ENCODE measurements at regions not wholly inside any gene's neighbourhood (a gene's known extent, or its start where the extent isn't known, plus 50 kb on each side); places are given as distances from the start of the nearest gene placed in this dataset.

GRCh38 chr3:153339065-153339464 is 177.0 kb downstream of the RAP2B start:
- FAIRE-seq, result no peak
- H3K27me3 ChIP-seq (ENCODE audit: control insufficient read depth, extremely low read depth, insufficient read depth, low read length), result no peaks in the 10 kb centered on the region
- dilution Hi-C loops (cut with MboI; ENCODE audit: extremely low pct_ligation_motif_present, low sequenced_read_pairs), result no loop called here
- H3K4me2 ChIP-seq (ENCODE audit: control insufficient read depth, extremely low read depth, insufficient read depth, low read depth, low read length), result no peak overlapping the region
- no peak overlapping the region for H2AFZ ChIP-seq (ENCODE audit: control insufficient read depth, low read length)
- no peak overlapping the region for H3K4me3 ChIP-seq (ENCODE audit: control insufficient read depth in 2 of 3, extremely low read depth in 1 of 3, insufficient read depth in 2 of 3, low read depth in 1 of 3, low read length in 3 of 3)
- no peaks in the 10 kb centered on the region for H3K9me1 ChIP-seq (ENCODE audit: control insufficient read depth, extremely low read depth, insufficient read depth, low read length)
- no peaks in the 10 kb centered on the region for H3K79me2 ChIP-seq (ENCODE audit: control insufficient read depth, insufficient read depth, low read length)
- TF ChIP-seq EZH2 (IDR thresholded peaks at IDR 0.05; ENCODE audit: low read length), result no peak
- TF ChIP-seq CTCF (optimal IDR thresholded peaks at IDR 0.05 in 1 of 3, IDR thresholded peaks at IDR 0.05 in 1 of 3, conservative IDR thresholded peaks at IDR 0.05 in 1 of 3; ENCODE audit: extremely low read depth in 1 of 3, insufficient read depth in 2 of 3, low read length in 3 of 3), result no peak
- H4K20me1 ChIP-seq (ENCODE audit: control insufficient read depth, extremely low read depth, insufficient read depth, low read length), result no peaks in the 10 kb centered on the region
- H3K27ac ChIP-seq (ENCODE audit: control insufficient read depth, insufficient read depth, low read length), result no peak overlapping the region
- H3K36me3 ChIP-seq (ENCODE audit: control insufficient read depth in 2 of 2, extremely low read depth in 1 of 2, insufficient read depth in 2 of 2, low read length in 2 of 2), result no peaks in the 10 kb centered on the region
- H3K9ac ChIP-seq (ENCODE audit: control insufficient read depth, extremely low read depth, insufficient read depth, low read length), result no peak overlapping the region
- DNase-seq (ENCODE audit: low read depth, low spot score), result no peak
- H3K9me3 ChIP-seq (ENCODE audit: control insufficient read depth, low read depth, low read length), result no peaks in the 10 kb centered on the region
- H3K4me1 ChIP-seq (ENCODE audit: control insufficient read depth, extremely low read depth, insufficient read depth, low read length), result no peaks in the 10 kb centered on the region

GRCh38 chr3:153343988-153344782 is 182.2 kb downstream of the RAP2B start:
- TF ChIP-seq CTCF (optimal IDR thresholded peaks at IDR 0.05 in 1 of 3, IDR thresholded peaks at IDR 0.05 in 1 of 3, conservative IDR thresholded peaks at IDR 0.05 in 1 of 3; ENCODE audit: extremely low read depth in 1 of 3, insufficient read depth in 2 of 3, low read length in 3 of 3) (no peak), EZH2 (IDR thresholded peaks at IDR 0.05; ENCODE audit: low read length) (no peak)
- no peaks in the 10 kb centered on the region for H3K9me1 ChIP-seq (ENCODE audit: control insufficient read depth, extremely low read depth, insufficient read depth, low read length)
- H3K9me3 ChIP-seq (ENCODE audit: control insufficient read depth, low read depth, low read length), result no peaks in the 10 kb centered on the region
- H3K4me2 ChIP-seq (ENCODE audit: control insufficient read depth, extremely low read depth, insufficient read depth, low read depth, low read length), result no peak overlapping the region
- no peaks in the 10 kb centered on the region for H3K36me3 ChIP-seq (ENCODE audit: control insufficient read depth in 2 of 2, extremely low read depth in 1 of 2, insufficient read depth in 2 of 2, low read length in 2 of 2)
- H3K79me2 ChIP-seq (ENCODE audit: control insufficient read depth, insufficient read depth, low read length), result no peaks in the 10 kb centered on the region
- H3K4me3 ChIP-seq (ENCODE audit: control insufficient read depth in 2 of 3, extremely low read depth in 1 of 3, insufficient read depth in 2 of 3, low read depth in 1 of 3, low read length in 3 of 3), result no peak overlapping the region
- H3K27me3 ChIP-seq (ENCODE audit: control insufficient read depth, extremely low read depth, insufficient read depth, low read length), result no peaks in the 10 kb centered on the region
- H3K27ac ChIP-seq (ENCODE audit: control insufficient read depth, insufficient read depth, low read length), result no peak overlapping the region
- FAIRE-seq (no peak), DNase-seq (ENCODE audit: low read depth, low spot score) (no peak)
- peaks cover 5% of the 10 kb centered on the region for H3K4me1 ChIP-seq (ENCODE audit: control insufficient read depth, extremely low read depth, insufficient read depth, low read length)
- no peaks in the 10 kb centered on the region for H4K20me1 ChIP-seq (ENCODE audit: control insufficient read depth, extremely low read depth, insufficient read depth, low read length)
- H3K9ac ChIP-seq (ENCODE audit: control insufficient read depth, extremely low read depth, insufficient read depth, low read length), result no peak overlapping the region
- no peak overlapping the region for H2AFZ ChIP-seq (ENCODE audit: control insufficient read depth, low read length)
- dilution Hi-C loops (cut with MboI; ENCODE audit: extremely low pct_ligation_motif_present, low sequenced_read_pairs), result no loop called here
